H7 (cell line): ENCODE measurements at regions not wholly inside any gene's neighbourhood (a gene's known extent, or its start where the extent isn't known, plus 50 kb on each side); places are given as distances from the start of the nearest gene placed in this dataset.

Experiments
- DNase-seq: peaks from one replicate; pipeline ENCODE4 v3.0.0; 2012
- H3K27me3 ChIP-seq: 2 replicates; pipeline ENCODE4 v1.6.0; 2011; ENCODE audit warnings: mild to moderate bottlenecking, low read length; ENCODE audit not compliant: control insufficient read depth, insufficient read depth
- H3K36me3 ChIP-seq: replicated peaks from 2 replicates; pipeline ENCODE4 v1.5.1; 2011; ENCODE audit warnings: low read length; ENCODE audit not compliant: control insufficient read depth, insufficient read depth
- H3K4me3 ChIP-seq: 2 replicates; pipeline ENCODE4 v1.5.1; 2011; ENCODE audit warnings: low read depth, mild to moderate bottlenecking, control low read depth, low read length, moderate library complexity; ENCODE audit not compliant: insufficient read depth

- Histone ChIP-seq H3K27me3 (no peaks in the 10 kb centered on the region), H3K4me3 (no peak overlapping the region), H3K36me3 (no peaks in the 10 kb centered on the region)
- DNase-seq, result no peak
Measured at GRCh38 chr13:69600811-69601210, 506.8 kb upstream of the ATXN8OS start.

GRCh38 chr13:69597088-69597487 lies 510.5 kb upstream of the ATXN8OS start:
- Histone ChIP-seq H3K4me3 (no peak overlapping the region), H3K36me3 (no peaks in the 10 kb centered on the region), H3K27me3 (no peaks in the 10 kb centered on the region)
- no peak for DNase-seq

DNA sequence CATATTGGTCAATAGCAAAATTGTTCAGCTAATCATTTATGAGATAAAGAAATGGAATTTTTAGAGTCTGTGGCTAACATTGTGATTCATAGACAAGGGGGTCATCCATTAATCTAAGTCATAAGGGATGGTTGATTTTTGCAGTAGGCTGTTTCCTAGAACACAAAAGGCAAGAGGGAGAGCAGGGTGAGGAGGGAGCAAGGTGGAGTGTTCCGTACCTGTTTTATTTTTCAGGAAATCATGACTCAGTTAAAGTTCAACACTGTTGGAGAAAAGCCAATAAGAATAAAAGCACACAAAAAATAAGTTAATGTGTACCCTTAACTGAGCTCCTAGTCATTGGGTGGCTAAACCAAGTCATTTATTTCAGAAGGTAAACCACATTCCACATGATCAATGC lies 512.4 kb upstream of the ATXN8OS start:
- H3K4me3 ChIP-seq, result no peak overlapping the region
- H3K36me3 ChIP-seq, result no peaks in the 10 kb centered on the region
- H3K27me3 ChIP-seq, result no peaks in the 10 kb centered on the region
- no peak for DNase-seq

DNA sequence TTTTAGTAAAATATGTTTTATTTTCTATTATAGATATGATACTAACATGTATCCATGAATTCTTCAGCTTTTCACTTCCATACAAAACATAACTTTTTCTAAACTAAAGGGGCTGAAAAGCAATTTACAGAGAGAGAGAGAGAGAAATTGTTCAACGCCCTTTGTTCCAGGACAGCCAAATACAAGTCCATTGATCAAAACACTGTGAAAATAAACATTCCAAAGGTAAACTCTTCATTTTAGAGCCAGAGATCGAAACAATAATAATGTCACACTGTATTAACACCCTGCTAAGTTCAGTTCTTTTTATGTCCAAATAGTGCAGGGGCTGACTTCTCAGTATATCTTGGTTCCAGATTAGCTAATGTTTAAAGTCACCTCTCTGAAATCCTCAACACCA lies 516.2 kb upstream of the ATXN8OS start:
- DNase-seq, result no peak
- no peaks in the 10 kb centered on the region for H3K36me3 ChIP-seq
- no peak overlapping the region for H3K4me3 ChIP-seq
- no peaks in the 10 kb centered on the region for H3K27me3 ChIP-seq

DNA sequence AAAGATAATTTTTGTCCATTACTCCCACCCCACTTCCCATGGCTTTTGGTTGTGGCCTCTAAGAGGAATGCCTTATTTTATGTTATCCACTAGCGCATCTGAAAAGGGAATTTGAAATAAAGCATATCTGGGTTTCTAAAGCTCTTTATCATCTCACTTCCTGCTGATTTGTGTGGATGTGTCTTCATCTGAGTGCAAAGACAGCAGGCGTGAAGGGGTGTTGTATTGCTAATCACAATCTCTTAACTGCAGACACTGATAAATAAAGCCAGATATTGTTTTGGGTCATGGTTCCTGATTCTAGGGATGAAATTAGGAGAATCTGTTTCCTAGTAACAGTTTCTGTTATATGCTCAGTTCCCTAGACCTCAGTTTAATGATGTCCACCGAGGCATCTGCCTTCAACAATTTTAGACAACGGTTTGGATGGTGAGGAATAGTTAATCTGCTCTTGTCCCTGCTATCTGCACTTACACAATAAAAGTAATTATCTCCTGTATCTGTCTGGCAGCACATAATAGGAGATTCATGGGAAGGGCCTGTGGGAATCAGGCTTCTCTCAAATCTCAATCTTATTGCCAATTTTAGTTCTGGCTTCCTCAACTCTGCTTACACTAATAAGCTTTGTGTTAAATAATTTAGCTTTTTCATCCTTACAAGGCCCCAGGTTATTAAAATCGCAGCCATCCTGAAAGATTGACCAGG lies 517.9 kb upstream of the ATXN8OS start:
- Histone ChIP-seq H3K27me3 (no peaks in the 10 kb centered on the region), H3K4me3 (no peak overlapping the region), H3K36me3 (no peaks in the 10 kb centered on the region)
- DNase-seq, result no peak

DNA sequence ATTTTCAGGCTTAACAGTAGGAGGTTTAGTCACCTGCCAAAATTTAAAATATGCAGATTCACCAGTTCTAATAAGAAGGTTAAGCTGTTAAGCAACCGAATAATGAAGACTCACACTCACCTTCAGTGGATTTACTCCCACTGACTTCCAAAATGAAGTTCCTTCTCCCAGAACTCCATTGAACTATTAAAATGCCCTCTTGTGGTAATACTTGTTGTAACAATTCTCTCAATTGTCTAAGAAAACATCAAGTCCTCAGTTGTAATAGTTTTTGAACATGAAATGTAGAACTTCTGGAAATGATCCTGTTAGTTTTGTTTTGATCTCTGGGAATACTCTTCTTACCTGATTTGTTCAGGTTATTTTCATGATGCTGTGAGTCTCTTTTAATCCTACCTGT lies 522.0 kb upstream of the ATXN8OS start:
- no peaks in the 10 kb centered on the region for H3K36me3 ChIP-seq
- H3K27me3 ChIP-seq, result no peaks in the 10 kb centered on the region
- DNase-seq, result no peak

DNA sequence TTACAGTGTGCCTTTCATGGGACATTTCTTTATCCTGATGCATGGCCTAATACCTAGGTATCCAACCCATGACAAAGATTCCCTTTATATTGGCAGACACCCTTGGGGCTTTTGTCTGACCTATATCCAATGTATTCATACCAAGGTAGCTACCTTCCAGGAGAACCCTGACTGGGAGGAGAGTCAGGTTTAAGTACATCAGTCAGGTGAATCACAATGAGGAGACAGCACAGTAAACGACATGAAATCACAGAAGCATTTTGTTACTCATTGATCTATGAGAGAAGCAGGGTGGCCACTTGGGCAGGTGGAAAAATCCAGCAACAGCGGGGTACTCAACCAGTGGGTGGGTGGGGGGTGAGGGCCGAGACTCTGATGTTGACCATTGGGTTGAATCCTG lies 527.4 kb upstream of the ATXN8OS start:
- no peaks in the 10 kb centered on the region for H3K27me3 ChIP-seq
- DNase-seq, result peak; percentile 5
- H3K4me3 ChIP-seq, result no peak overlapping the region
- H3K36me3 ChIP-seq, result no peaks in the 10 kb centered on the region

More for the DNA sequence above, 522.0 kb upstream of the ATXN8OS start:
- H3K4me3 ChIP-seq, result no peak overlapping the region

DNA sequence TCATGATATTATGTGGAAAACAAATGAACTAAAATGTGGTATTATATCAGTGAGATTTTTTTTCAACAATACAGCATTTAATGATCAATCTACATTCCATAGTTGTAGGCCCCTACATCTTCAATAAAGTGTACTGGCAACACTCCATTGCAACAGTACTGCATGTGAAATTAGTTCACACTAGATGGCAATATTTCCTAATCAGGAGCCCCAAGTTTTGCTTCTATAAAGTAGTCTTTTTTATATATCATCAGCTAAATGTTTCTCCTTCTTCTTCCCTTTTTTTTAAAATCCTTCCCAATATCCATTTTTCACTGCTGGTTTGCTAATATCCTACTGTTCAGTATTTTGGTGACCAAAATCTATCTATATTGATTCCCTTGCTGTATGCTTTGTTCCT lies 528.3 kb upstream of the ATXN8OS start:
- no peaks in the 10 kb centered on the region for H3K27me3 ChIP-seq
- no peak overlapping the region for H3K4me3 ChIP-seq
- DNase-seq, result no peak
- H3K36me3 ChIP-seq, result no peaks in the 10 kb centered on the region

DNA sequence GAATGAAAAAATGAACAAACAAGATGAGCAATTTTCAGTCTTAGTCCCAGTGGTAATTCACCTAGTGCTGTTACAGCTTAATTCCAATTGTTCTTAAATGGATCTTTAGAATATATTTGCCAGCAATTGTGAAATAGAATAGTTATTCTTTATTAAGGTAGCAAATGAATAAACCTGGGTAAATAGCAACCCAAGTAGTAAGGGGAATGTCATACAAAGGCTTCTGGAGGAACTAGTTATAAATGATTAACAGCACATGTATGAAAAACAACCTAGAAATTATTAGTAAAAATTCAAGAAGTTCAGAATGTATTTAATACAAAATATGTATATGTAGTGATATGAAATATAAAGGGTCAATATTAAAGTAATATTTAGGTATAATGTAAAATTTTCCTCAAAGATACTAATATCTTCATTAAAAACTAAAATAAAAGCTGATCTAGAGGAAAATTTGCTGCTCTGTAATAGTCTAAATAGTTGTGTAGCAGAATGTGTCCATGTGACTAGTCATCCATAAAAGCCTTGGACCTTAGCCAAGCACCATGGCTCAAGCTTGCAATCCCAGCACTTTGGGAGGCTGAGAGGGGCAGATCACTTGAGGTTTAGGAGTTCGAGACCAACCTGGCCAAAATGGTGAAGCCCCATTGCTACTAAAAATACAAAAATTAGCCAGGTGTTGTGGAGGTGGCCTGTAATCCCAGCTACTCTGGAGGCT lies 535.9 kb upstream of the ATXN8OS start:
- DNase-seq, result no peak
- H3K27me3 ChIP-seq, result no peaks in the 10 kb centered on the region

DNA sequence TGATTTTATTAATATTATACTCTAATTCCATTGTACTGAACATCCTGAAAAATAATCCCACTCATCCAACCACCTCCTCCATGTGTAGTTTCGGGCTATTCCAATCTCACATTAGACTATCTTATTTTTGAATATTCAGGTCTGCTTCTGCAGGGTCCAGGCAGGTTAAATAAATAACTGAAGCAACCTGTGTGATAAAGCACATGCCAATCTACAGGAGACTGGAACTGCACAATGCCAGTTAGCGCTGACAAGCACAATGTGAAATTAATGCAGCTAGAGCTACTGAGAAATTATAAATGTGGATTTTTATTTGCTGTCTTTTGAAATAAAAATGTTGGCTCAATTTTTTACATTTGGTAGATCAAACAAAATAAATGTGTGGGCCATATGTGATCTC lies 540.1 kb upstream of the ATXN8OS start:
- no peak overlapping the region for H3K4me3 ChIP-seq
- no peaks in the 10 kb centered on the region for H3K36me3 ChIP-seq
- H3K27me3 ChIP-seq, result no peaks in the 10 kb centered on the region
- DNase-seq, result no peak

More for the DNA sequence above, 535.9 kb upstream of the ATXN8OS start:
- Histone ChIP-seq H3K4me3 (no peak overlapping the region), H3K36me3 (no peaks in the 10 kb centered on the region)

- no peak for DNase-seq
Measured at GRCh38 chr13:69566104-69566716, 541.4 kb upstream of the ATXN8OS start.

DNA sequence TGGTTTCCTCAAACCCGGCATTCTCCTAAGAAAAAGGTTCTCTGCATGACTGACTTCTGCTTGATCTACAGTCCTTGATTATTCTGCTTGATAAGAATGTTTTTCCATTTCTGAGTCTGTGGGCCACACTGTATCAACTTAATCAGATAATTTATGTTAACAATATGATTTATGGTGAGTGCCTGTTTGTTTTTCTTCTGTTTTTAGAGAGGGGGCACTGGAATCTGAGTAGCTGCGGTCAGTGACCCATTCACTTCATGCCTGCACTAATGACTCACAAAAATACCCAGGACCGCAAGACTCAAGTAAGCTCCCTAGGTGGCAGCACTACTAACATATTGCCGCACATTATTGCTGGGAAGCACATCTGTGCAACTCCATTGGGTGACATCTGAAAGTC lies 542.3 kb upstream of the ATXN8OS start:
- Histone ChIP-seq H3K36me3 (no peaks in the 10 kb centered on the region), H3K4me3 (no peak overlapping the region), H3K27me3 (no peaks in the 10 kb centered on the region)
- DNase-seq, result peak; percentile 13

More at GRCh38 chr13:69566104-69566716, 541.4 kb upstream of the ATXN8OS start:
- Histone ChIP-seq H3K36me3 (no peaks in the 10 kb centered on the region), H3K27me3 (no peaks in the 10 kb centered on the region), H3K4me3 (no peak overlapping the region)

GRCh38 chr13:69556540-69557196 lies 551.0 kb upstream of the ATXN8OS start:
- no peak for DNase-seq
- Histone ChIP-seq H3K4me3 (no peak overlapping the region), H3K36me3 (no peaks in the 10 kb centered on the region), H3K27me3 (no peaks in the 10 kb centered on the region)

DNA sequence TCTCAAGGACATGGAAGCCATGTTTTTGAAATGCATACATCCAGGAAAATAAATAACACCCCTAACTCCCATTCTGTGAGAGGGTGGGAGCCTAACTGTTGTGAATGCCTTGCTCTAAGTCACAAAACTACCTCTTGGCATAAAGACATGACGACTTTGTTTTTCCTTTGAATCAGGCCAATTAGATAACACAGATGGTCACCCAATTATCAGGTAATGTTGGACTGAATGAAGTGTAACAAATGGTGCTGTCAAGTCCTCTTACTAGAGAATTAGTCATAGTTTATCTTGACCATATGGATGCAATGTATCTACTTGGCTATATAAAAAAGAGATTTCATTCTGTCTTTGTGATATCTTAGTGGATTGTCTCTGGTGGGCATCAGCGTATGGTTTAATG lies 553.6 kb upstream of the ATXN8OS start:
- Histone ChIP-seq H3K36me3 (no peaks in the 10 kb centered on the region), H3K27me3 (no peaks in the 10 kb centered on the region), H3K4me3 (no peak overlapping the region)
- no peak for DNase-seq

DNA sequence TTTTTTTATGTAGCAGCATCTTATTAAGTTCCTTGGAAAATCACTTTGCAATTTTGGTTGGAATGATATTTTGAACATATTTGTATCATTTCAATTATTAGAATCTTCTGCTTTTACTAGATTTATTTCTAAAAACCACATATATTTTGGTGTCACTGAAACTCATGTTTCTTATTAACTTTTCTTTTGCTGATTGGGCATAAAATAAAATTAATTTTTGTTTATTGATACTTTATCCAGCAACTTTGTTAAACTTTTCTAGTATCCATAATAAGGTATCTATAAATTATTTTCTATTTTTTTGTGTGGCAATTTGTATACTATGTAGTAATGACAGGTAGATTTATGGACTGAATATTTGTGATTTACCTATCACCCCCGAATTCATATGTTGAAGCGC lies 556.4 kb upstream of the ATXN8OS start:
- no peak for DNase-seq
- H3K36me3 ChIP-seq, result no peaks in the 10 kb centered on the region
- no peaks in the 10 kb centered on the region for H3K27me3 ChIP-seq
- H3K4me3 ChIP-seq, result no peak overlapping the region
